RPMI7951 (cell line): ENCODE measurements at regions not wholly inside any gene's neighbourhood (a gene's known extent, or its start where the extent isn't known, plus 50 kb on each side); places are given as distances from the start of the nearest gene placed in this dataset.

Experiments
- DNase-seq: peaks from one replicate; pipeline ENCODE4 v3.0.0-alpha.2; 2012; ENCODE audit warnings: low read depth

DNA sequence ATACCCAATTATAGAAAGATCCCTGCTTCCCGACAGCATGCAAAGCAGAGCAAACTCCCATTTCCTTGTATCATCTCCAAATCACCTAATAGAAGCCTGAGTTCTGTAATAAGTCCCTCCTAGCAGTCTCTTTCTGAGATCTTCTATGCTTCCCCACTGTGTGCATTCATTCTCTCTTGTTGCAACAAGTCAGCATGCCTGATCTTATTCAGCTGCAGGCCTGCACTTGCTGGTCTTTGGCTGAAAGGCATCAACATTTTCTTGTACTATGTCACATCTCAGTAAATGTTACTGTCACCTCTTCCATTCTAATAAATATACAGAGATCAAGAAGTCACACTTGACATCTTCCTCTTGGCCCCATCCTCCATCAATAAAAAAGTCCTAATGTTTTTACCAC lies 449.9 kb upstream of the MEX3C start:
- DNase-seq, result no peak

GRCh38 chr18:51647942-51648341 lies 450.5 kb upstream of the MEX3C start:
- no peak for DNase-seq

GRCh38 chr18:51649796-51650195 lies 452.3 kb upstream of the MEX3C start:
- DNase-seq, result no peak

DNA sequence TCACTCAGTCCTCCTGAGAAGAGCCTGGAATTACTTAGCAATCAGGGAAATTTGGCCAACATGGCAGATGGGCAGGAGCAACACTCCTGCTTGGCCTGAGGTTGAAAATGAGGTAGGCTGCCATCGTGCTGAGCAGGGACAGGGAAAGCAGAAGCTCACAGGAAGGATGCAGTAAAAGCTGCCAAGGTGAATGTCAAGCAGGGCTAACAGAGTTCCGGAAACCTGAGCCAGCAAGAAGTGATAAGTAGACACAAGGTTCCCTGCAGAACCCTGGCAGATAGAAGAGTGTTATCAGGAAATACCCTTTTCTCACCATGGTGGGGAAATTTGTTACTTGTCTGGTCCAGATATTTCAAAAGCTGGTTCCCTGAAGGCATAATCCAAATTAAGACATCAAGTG lies 454.3 kb upstream of the MEX3C start:
- no peak for DNase-seq

- DNase-seq, result no peak
Measured at GRCh38 chr18:51653507-51654213, 456.2 kb upstream of the MEX3C start.

DNA sequence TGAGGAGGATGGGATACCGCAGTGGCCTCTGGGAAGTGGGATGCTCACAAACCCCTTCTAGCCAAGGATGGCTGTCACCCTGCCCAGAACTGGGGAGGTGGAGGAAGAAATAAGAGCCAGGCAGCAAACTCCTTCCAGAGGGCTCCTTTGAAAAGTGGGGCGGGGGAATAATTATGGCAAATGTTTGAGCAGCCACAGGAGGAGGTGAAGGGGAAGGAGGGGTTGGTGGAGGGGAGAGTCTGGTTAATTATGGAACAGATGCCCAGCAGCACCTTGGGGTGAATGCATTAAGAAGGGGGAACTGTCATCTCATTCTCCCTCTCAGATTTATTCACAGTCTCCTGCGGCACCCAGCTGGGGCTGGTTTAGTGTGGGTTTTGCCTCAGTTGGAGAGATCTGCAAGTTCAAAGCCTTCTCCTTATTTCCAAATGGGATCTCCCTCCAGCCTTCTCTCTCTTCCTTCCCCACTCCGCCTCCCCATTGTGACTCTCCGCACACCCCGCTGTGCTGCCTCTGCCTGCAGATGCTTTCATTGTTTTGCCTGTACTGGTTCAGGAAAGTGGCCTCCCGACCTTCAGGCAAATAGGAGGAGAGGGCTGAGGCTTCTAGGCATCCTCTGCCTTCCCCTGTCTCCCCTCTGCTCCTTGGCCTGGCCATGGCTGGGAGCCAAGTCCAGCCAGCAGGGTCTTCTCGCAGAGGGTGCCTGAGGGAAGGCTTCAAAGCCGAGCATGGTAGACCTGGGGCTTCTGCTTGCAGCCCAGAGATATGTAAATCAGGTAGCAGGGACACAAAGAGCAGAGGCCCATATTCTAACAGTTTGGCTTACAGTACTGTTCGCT lies 457.2 kb upstream of the MEX3C start:
- DNase-seq, result no peak

GRCh38 chr18:51655327-51655698 lies 457.8 kb upstream of the MEX3C start:
- DNase-seq, result no peak

- DNase-seq, result no peak
Measured at GRCh38 chr18:51656249-51656648, 458.8 kb upstream of the MEX3C start.

- DNase-seq, result no peak
Measured at GRCh38 chr18:51658436-51658835, 461.0 kb upstream of the MEX3C start.

DNA sequence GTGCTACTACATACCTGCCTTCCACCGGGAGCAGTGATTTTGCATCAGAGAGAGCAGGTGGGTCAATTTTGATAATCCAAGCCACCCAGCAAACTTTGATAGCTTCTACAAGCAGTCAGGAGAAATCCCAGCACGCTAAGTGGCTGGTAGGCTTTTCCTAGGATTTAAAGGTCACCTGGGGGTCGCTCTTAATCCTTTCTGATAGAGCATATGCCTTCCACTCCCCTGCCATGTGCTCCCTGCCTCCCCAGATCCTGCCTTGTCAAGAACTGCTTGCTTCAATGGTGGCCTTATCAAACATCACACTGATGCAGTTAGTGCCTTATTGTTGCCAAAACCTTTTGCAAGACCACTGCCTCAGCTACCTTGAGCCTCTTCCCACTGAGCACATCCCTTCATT lies 462.3 kb upstream of the MEX3C start:
- no peak for DNase-seq

DNA sequence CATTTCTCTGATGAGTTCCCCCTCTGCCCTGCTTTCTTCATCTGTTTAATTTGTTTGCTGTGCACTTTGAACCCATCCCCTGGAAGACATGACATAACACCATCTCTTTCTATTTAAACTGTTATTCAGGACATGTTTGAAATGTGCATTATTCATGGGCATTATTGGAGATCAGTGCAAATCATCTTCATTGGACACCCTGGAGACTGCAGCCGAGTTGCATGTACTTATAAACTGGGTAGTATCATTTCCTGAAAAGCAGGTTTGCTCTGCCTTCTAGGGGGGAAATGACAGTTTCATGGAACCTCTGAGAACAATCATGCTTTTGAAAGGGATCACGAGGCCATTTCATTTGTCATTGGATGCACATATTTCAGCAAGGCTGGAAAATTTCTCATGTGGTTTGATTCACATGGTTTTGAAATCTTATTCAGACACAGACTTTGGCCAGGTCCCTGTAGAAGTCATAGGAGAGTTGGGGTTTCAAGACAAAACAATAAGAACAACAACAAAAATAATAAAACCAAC lies 462.8 kb upstream of the MEX3C start:
- no peak for DNase-seq

DNA sequence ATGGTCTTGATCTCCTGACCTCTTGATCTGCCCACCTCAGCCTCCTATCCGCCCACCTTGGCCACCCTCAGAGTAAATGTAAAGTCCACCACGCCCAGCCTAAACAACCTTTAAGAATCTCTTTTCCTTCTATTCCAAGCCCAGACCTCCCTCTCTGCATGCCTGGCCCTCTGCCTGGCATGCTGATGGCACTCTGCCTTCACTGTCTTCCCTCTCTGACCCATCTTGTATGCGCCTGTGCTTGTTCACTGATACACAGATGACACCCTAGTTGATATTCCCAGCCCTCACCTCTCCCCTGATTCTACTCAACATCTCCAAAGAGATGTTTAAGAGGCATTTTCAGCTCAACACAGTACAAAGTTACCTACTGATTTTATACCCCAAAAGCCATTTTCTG lies 466.8 kb upstream of the MEX3C start:
- DNase-seq, result no peak

- peak; percentile 13 for DNase-seq
Measured at GRCh38 chr18:51666763-51667191, 469.3 kb upstream of the MEX3C start.

GRCh38 chr18:51668101-51668500 lies 470.6 kb upstream of the MEX3C start:
- DNase-seq, result peak; percentile 14

DNA sequence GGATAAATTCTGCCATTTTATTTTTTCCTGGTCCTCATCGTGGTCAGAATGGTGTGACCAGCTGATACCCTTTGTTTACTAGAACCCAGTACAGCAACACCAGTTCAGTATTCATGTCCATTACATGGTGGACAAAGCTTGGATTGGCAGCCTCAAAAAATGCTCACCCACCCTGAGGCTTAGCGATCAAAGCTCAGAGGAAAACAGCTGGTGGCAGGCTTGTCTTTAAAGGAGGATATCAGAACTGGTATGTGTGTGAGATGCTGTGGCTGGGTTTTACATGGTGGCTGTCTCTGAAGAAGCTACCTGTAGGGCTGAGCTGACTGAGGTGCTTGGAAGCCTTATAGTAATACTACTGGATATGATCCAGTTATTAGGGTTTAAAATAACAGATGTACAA lies 471.1 kb upstream of the MEX3C start:
- DNase-seq, result no peak

GRCh38 chr18:51686590-51686989 lies 489.1 kb upstream of the MEX3C start:
- no peak for DNase-seq

DNA sequence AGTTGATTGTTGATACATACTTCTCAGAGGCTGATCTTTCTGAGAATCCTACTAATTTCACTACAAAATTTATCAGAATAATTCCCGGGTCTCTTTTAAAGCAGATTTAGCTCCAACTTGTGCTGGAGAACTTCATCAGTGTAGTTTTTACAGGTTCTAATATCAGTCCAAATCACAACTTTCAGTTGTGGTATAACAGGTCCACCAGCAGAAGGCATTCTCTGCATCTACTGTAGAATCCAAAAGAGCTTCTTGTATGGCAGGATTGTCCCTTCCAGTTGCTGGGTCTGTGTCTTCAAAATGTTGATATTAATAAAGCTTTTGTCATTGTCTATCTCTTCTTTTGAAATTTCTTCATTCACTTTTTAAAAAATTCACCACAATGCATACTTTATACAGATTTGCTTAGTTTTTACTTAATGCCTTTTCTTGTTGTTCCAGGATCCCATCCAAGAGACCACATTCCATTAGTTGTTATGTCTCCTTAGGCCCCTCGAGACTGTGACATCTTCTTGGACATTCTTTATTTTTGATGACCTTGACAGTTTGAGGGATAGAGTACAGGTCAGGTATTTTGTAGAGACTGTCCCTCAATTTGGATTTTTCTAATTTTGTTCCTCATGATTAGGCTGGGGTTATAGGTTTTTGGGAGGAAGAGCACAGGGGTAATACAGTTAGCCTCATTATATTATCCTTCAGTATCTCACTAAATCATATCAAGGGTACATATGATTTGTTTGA lies 490.5 kb upstream of the MEX3C start:
- DNase-seq, result no peak

DNA sequence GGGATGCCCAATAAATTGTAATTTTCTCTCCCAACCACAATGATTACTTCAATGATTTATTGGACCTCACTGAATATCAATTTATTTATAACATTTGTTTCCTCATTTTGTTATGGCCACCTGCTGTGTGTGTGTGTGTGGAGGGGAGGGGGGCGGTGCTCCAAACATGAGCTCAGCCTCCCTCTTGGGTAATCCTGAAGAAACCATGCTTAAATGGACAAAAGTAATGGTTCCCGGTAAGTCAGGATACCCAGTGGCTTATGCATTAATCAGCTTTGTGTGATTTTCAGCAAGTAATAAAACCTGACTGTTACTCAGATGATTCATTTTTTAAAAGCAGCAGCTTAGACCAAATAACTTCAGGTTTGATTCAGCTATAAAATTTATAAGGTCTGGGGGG lies 495.1 kb upstream of the MEX3C start:
- no peak for DNase-seq

- no peak for DNase-seq
Measured at GRCh38 chr18:51711298-51711889, 513.9 kb upstream of the MEX3C start.

DNA sequence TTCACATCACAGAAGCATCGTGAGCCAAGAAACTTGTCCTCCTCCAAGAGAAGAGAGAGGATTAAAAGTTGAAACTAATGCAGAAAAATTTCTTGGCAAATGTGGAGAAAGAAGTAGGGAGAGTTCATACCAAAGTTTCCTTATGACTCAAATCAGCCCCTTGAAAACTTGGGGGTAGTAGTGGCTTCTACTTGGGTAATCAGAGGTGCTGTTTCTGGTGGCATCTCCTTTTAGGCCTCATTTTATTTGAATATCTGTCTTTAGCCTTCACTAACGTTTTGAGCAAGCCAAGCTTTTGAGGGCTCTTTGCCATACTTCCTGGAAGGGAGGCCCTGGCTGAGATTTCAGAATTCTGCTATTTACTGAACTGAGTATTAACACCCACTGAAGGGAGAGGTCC lies 515.3 kb upstream of the MEX3C start:
- no peak for DNase-seq

DNA sequence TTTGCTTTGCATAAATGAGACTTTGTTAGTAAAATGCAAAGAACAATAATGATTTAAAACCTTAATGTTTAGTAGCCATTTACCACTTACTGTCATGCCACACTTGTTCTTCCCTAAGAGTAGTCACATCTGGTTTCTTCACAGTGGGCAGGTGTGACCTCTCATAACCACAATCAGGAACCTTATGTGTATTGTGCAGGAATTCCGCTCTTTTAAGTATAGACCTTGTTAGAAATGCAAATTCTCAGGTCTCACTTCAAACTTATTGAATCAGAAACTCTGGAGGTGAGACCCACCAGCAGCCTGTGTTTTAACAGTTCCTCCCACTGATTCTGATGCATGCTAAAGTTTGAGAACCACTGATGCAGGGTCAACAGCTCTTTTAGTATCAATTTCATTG lies 518.8 kb upstream of the MEX3C start:
- DNase-seq, result no peak

DNA sequence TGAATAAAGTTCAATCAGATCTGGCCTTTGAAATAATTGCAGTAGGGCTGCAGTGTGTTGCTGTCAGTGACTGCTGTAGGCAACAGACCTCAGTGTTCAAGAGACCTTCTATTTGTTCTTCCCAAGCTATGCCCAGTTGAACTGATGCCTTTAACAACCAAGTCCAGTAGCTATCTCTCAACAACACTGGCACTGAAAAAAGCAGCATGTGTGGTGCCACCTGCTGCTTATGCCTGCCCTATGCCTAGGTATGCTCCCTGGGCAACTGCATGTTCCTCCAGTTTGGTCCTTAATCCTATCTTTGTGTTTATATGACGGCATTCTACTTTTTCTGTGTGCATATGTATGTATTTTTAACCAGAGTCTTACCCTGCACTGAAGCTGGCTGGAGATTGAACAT lies 523.9 kb upstream of the MEX3C start:
- no peak for DNase-seq
